WTC11 (cell line): ENCODE measurements at regions not wholly inside any gene's neighbourhood (a gene's known extent, or its start where the extent isn't known, plus 50 kb on each side); places are given as distances from the start of the nearest gene placed in this dataset.

Experiments used
- ATAC-seq: fragments of 200-7000 bp; cut with Tn5 transposase; 2 replicates; pipeline ENCODE4 v1.10.0; 2021; ENCODE audit warnings: mild to moderate bottlenecking, moderate library complexity
- CTCF ChIA-PET: fragments of 300-600 bp; sonication (Branson Sonifier 250); formaldehyde crosslinking; loops from one replicate; lab custom pipeline; 2021; ENCODE audit warnings: antibody characterized with exemption; lab: Charles Lee
- POLR2A ChIA-PET: fragments of 350-600 bp; sonication (Branson Sonifier 250); formaldehyde crosslinking; loops from one replicate; lab custom pipeline; 2021; ENCODE audit warnings: antibody characterized with exemption; lab: Charles Lee
- DNase-seq: peaks from one replicate; pipeline ENCODE4 v3.0.0; 2021; ENCODE audit warnings: low spot score
- H3K27ac Mint-ChIP-seq: 2 replicates; pipeline ENCODE4 v1.8.0; 2021; ENCODE audit warnings: mixed read lengths
- H3K27me3 Mint-ChIP-seq: 2 replicates; pipeline ENCODE4 v1.8.0; 2021; ENCODE audit warnings: low read depth, mild to moderate bottlenecking, moderate library complexity, mixed read lengths
- H3K36me3 Mint-ChIP-seq: 2 replicates; pipeline ENCODE4 v1.8.0; 2021; ENCODE audit warnings: mixed read lengths
- H3K4me1 Mint-ChIP-seq: 2 replicates; pipeline ENCODE4 v1.8.0; 2022; ENCODE audit warnings: mixed read lengths
- H3K4me3 Mint-ChIP-seq: 2 replicates; pipeline ENCODE4 v1.8.0; 2021; ENCODE audit warnings: mild to moderate bottlenecking, moderate library complexity, mixed read lengths
- H3K9me3 Mint-ChIP-seq: 2 replicates; pipeline ENCODE4 v1.8.0; 2021; ENCODE audit warnings: mixed read lengths
- ATF6 ChIP-seq: sonication (generic); formaldehyde crosslinking; IDR thresholded peaks from 2 replicates; pipeline ENCODE4 v1.8.1; 2023; ENCODE audit warnings: mild to moderate bottlenecking, missing genetic modification reagents
- GRHL2 ChIP-seq: fragments of 250-450 bp; sonication (Bioruptor Pico); IDR thresholded peaks from 2 replicates; pipeline ENCODE4 v1.8.0; 2022; ENCODE audit warnings: mild to moderate bottlenecking, moderate library complexity; ENCODE audit not compliant: insufficient replicate concordance, severe bottlenecking
- JAZF1 ChIP-seq: fragments of 250-450 bp; sonication (Bioruptor Pico); IDR thresholded peaks from 2 replicates; pipeline ENCODE4 v1.9.0; 2021; ENCODE audit warnings: moderate library complexity, mild to moderate bottlenecking, inconsistent platforms
- PREB ChIP-seq: sonication (generic); formaldehyde crosslinking; IDR thresholded peaks from 2 replicates; pipeline ENCODE4 v1.8.1; 2022; ENCODE audit warnings: mild to moderate bottlenecking, missing genetic modification reagents, moderate library complexity, borderline replicate concordance
- RELA ChIP-seq: sonication (generic); formaldehyde crosslinking; IDR thresholded peaks from 2 replicates; pipeline ENCODE4 v1.8.1; 2022; ENCODE audit warnings: missing genetic modification reagents, mild to moderate bottlenecking, borderline replicate concordance
- SOX15 ChIP-seq: fragments of 250-450 bp; sonication (Bioruptor Pico); IDR thresholded peaks from 2 replicates; pipeline ENCODE4 v1.9.0; 2021; ENCODE audit warnings: mild to moderate bottlenecking
- TP53 ChIP-seq: sonication (generic); formaldehyde crosslinking; IDR thresholded peaks from 2 replicates; pipeline ENCODE4 v1.8.1; 2023; ENCODE audit warnings: mild to moderate bottlenecking, missing genetic modification reagents
- USF1 ChIP-seq: sonication (generic); formaldehyde crosslinking; IDR thresholded peaks from 2 replicates; pipeline ENCODE4 v1.8.0; 2022; ENCODE audit warnings: mild to moderate bottlenecking, missing genetic modification reagents
- ZBTB43 ChIP-seq: sonication (generic); formaldehyde crosslinking; IDR thresholded peaks from 2 replicates; pipeline ENCODE4 v1.8.1; 2023; ENCODE audit warnings: mild to moderate bottlenecking, missing genetic modification reagents
- ZNF138 ChIP-seq: sonication (generic); formaldehyde crosslinking; conservative IDR thresholded peaks from 2 replicates; pipeline ENCODE4 v1.8.1; 2022; ENCODE audit warnings: mild to moderate bottlenecking, moderate library complexity, missing genetic modification reagents
- ZNF219 ChIP-seq: sonication (generic); formaldehyde crosslinking; IDR thresholded peaks from 2 replicates; pipeline ENCODE4 v1.8.0; 2023; ENCODE audit warnings: missing genetic modification reagents, mild to moderate bottlenecking, borderline replicate concordance
- ZNF232 ChIP-seq: sonication (generic); formaldehyde crosslinking; IDR thresholded peaks from 2 replicates; pipeline ENCODE4 v1.8.0; 2022; ENCODE audit warnings: mild to moderate bottlenecking, missing genetic modification reagents
- ZNF281 ChIP-seq: sonication (generic); formaldehyde crosslinking; IDR thresholded peaks from 2 replicates; pipeline ENCODE4 v1.8.0; 2023; ENCODE audit warnings: mild to moderate bottlenecking, missing genetic modification reagents
- ZNF396 ChIP-seq: fragments of 250-450 bp; sonication (Bioruptor Pico); IDR thresholded peaks from 2 replicates; pipeline ENCODE4 v1.8.0; 2021; ENCODE audit warnings: mild to moderate bottlenecking, moderate library complexity, borderline replicate concordance
- ZNF423 ChIP-seq: fragments of 250-450 bp; sonication (Bioruptor Pico); IDR thresholded peaks from 2 replicates; pipeline ENCODE4 v2.1.2; 2022; ENCODE audit warnings: mild to moderate bottlenecking, moderate library complexity
- TF ChIP-seq, protein P1 (sequence below): sonication (generic); formaldehyde crosslinking; conservative IDR thresholded peaks from 2 replicates; pipeline ENCODE4 v1.8.1; 2023; ENCODE audit warnings: mild to moderate bottlenecking, low read depth, missing genetic modification reagents, moderate library complexity
- TF ChIP-seq, protein P2 (sequence below): sonication (generic); formaldehyde crosslinking; IDR thresholded peaks from 2 replicates; pipeline ENCODE4 v1.8.1; 2023; ENCODE audit warnings: mild to moderate bottlenecking, moderate library complexity, missing genetic modification reagents
- TF ChIP-seq, protein P3 (sequence below): sonication (generic); formaldehyde crosslinking; conservative IDR thresholded peaks from 2 replicates; pipeline ENCODE4 v1.8.1; 2022; ENCODE audit warnings: mild to moderate bottlenecking, missing genetic modification reagents

GRCh38 chr3:194223951-194224350, 88.0 kb downstream of the HES1 start (continued):
- TF ChIP-seq, protein P1, sequence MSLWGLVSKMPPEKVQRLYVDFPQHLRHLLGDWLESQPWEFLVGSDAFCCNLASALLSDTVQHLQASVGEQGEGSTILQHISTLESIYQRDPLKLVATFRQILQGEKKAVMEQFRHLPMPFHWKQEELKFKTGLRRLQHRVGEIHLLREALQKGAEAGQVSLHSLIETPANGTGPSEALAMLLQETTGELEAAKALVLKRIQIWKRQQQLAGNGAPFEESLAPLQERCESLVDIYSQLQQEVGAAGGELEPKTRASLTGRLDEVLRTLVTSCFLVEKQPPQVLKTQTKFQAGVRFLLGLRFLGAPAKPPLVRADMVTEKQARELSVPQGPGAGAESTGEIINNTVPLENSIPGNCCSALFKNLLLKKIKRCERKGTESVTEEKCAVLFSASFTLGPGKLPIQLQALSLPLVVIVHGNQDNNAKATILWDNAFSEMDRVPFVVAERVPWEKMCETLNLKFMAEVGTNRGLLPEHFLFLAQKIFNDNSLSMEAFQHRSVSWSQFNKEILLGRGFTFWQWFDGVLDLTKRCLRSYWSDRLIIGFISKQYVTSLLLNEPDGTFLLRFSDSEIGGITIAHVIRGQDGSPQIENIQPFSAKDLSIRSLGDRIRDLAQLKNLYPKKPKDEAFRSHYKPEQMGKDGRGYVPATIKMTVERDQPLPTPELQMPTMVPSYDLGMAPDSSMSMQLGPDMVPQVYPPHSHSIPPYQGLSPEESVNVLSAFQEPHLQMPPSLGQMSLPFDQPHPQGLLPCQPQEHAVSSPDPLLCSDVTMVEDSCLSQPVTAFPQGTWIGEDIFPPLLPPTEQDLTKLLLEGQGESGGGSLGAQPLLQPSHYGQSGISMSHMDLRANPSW (CRISPR knock-in tag), result no peak
- TF ChIP-seq ZNF423 (CRISPR knock-in tag), result no peak
- no peak for TF ChIP-seq ZBTB43 (CRISPR knock-in tag)
- TF ChIP-seq ZNF219 (CRISPR knock-in tag), result no peak
- TF ChIP-seq TP53 (CRISPR knock-in tag), result no peak

GRCh38 chr3:194224471-194225417, 88.8 kb downstream of the HES1 start:
- ChIA-PET POLR2A (no interaction called here), CTCF (interaction anchor here (1.4 to 2.1 kb wide), 2 partner anchors 21 to 91 kb away, joined by 4 to 15 read pairs; no protein-coding TSS in a partner anchor)
- Mint-ChIP-seq H3K27me3 (peaks cover 9% of the 10 kb centered on the region), H3K36me3 (no peaks in the 10 kb centered on the region; the same call in 1 of the 2 replicates), H3K27ac (no peak overlapping the region), H3K4me3 (no peak overlapping the region)
- peak; percentile 29 for DNase-seq
- ATAC-seq, result peak; percentile 76
- TF ChIP-seq JAZF1 (CRISPR knock-in tag) (no peak), ZNF396 (CRISPR knock-in tag) (no peak), ATF6 (CRISPR knock-in tag) (no peak), GRHL2 (CRISPR knock-in tag) (no peak), ZNF281 (CRISPR knock-in tag) (0 out of 2 replicates have a peak, but pooled peaks have one; percentile 17), RELA (CRISPR knock-in tag) (no peak)
- TF ChIP-seq, all 79 proteins: peak for 1
- peaks cover 10% of the 10 kb centered on the region for H3K9me3 Mint-ChIP-seq
- H3K4me1 Mint-ChIP-seq, result peaks cover 34% of the 10 kb centered on the region

DNA sequence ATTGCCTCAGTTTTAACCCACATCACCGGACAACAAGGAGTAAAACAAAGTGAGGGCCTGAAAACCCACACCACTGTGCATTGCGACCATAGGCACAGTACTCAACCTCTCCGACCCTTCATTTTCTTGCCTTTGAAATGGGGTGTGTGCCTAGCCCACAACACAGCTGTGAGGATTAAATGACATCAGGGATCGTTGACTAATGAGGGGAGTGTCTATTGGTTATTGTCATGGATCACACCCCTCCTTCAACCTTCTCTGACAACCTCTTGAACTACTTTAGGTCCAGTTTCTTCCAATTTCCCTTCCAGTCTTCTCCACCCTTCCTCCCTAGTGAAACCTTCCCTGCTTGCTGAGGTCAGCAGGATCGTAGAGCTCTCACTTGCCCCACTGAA, 89.5 kb downstream of the HES1 start:
- Mint-ChIP-seq H3K36me3 (no peaks in the 10 kb centered on the region; the same call in 1 of the 2 replicates), H3K4me1 (peaks cover 28% of the 10 kb centered on the region), H3K27ac (no peak overlapping the region), H3K27me3 (peaks cover 9% of the 10 kb centered on the region), H3K4me3 (no peak overlapping the region), H3K9me3 (peaks cover 10% of the 10 kb centered on the region)
- ChIA-PET CTCF (interaction anchor here (0.6 to 2.1 kb wide), 3 partner anchors 21 to 422 kb away, joined by 3 to 15 read pairs (median 4); no protein-coding TSS in a partner anchor), POLR2A (no interaction called here)
- TF ChIP-seq SOX15 (no peak), PREB (CRISPR knock-in tag) (no peak), USF1 (CRISPR knock-in tag) (no peak), ZNF423 (CRISPR knock-in tag) (no peak), ZNF232 (CRISPR knock-in tag) (no peak), ZNF138 (CRISPR knock-in tag) (no peak)
- TF ChIP-seq, protein P2, sequence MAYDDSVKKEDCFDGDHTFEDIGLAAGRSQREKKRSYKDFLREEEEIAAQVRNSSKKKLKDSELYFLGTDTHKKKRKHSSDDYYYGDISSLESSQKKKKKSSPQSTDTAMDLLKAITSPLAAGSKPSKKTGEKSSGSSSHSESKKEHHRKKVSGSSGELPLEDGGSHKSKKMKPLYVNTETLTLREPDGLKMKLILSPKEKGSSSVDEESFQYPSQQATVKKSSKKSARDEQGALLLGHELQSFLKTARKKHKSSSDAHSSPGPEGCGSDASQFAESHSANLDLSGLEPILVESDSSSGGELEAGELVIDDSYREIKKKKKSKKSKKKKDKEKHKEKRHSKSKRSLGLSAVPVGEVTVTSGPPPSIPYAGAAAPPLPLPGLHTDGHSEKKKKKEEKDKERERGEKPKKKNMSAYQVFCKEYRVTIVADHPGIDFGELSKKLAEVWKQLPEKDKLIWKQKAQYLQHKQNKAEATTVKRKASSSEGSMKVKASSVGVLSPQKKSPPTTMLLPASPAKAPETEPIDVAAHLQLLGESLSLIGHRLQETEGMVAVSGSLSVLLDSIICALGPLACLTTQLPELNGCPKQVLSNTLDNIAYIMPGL (CRISPR knock-in tag), result no peak
- TF ChIP-seq, protein P3, sequence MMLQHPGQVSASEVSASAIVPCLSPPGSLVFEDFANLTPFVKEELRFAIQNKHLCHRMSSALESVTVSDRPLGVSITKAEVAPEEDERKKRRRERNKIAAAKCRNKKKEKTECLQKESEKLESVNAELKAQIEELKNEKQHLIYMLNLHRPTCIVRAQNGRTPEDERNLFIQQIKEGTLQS (CRISPR knock-in tag), result no peak
- DNase-seq (no peak), ATAC-seq (peak; percentile 27)
